CD14-positive monocyte (primary cell): ENCODE measurements at regions not wholly inside any gene's neighbourhood (a gene's known extent, or its start where the extent isn't known, plus 50 kb on each side); places are given as distances from the start of the nearest gene placed in this dataset.
A peak's percentile ranks its signal among the peaks of the same experiment; 100 is the strongest.

Source experiments
- DNase-seq, 3 donors: peaks; one replicate each; pipeline ENCODE4 v3.0.0-alpha.2; 2011 to 2022
- H2AFZ ChIP-seq: 2 replicates; pipeline ENCODE4 v1.6.0; 2012; ENCODE audit warnings: mild to moderate bottlenecking, low read depth, low read length, inconsistent platforms; ENCODE audit not compliant: insufficient read depth, poor library complexity, severe bottlenecking
- H3K27ac ChIP-seq, 2 donors: 1 replicate in 1 of 2; 2 replicates in 1 of 2; pipeline ENCODE4 v1.5.1; 2012 to 2013; ENCODE audit warnings: low read length in 2 of 2, control low read depth in 1 of 2, inconsistent platforms in 1 of 2, low read depth in 1 of 2, mild to moderate bottlenecking in 1 of 2
- H3K27me3 ChIP-seq, 2 donors: one replicate each; pipeline versions ENCODE4 v1.6.0 to v1.6.1; 2011 to 2013; ENCODE audit warnings: low read length in 2 of 2; ENCODE audit not compliant: control insufficient read depth in 2 of 2, insufficient read depth in 2 of 2
- H3K36me3 ChIP-seq, 2 donors: replicated peaks in 1 of 2; 1 replicate in 1 of 2; 2 replicates in 1 of 2; pipeline versions ENCODE4 v1.5.1 to v1.6.1; 2012 to 2013; ENCODE audit warnings: low read length in 2 of 2, control low read depth in 1 of 2, inconsistent platforms in 1 of 2, mild to moderate bottlenecking in 1 of 2; ENCODE audit not compliant: insufficient read depth in 2 of 2, control insufficient read depth in 1 of 2
- H3K4me1 ChIP-seq, 2 donors: 1 replicate in 1 of 2; 2 replicates in 1 of 2; pipeline versions ENCODE4 v1.5.1 to v1.6.1; 2012 to 2013; ENCODE audit warnings: low read length in 2 of 2, control low read depth in 1 of 2, inconsistent platforms in 1 of 2, mild to moderate bottlenecking in 1 of 2, moderate library complexity in 1 of 2; ENCODE audit not compliant: insufficient read depth in 2 of 2, control insufficient read depth in 1 of 2
- H3K4me2 ChIP-seq: replicated peaks from 2 replicates; pipeline ENCODE3; 2012; ENCODE audit warnings: low read length, moderate library complexity, mild to moderate bottlenecking; ENCODE audit not compliant: poor library complexity, severe bottlenecking; ENCODE audit errors: extremely low read depth
- H3K4me3 ChIP-seq, 3 experiments: fragments of 200-600 bp in 1 of 3; sonication (generic) in 1 of 3; replicated peaks in 1 of 3; 1 replicate in 2 of 3; 2 replicates in 1 of 3; pipeline ENCODE4 v1.5.1; 2011 to 2013; ENCODE audit warnings: low read length in 3 of 3, mild to moderate bottlenecking in 3 of 3, control low read depth in 2 of 3, low read depth in 2 of 3, inconsistent platforms in 1 of 3, moderate library complexity in 1 of 3
- H3K79me2 ChIP-seq: 2 replicates; pipeline ENCODE4 v1.6.0; 2012; ENCODE audit warnings: mild to moderate bottlenecking, control low read depth, inconsistent platforms, low read length, moderate library complexity; ENCODE audit not compliant: insufficient read depth
- H3K9ac ChIP-seq: 2 replicates; pipeline ENCODE4 v1.6.0; 2017; ENCODE audit warnings: low read length, mild to moderate bottlenecking; ENCODE audit not compliant: insufficient read depth, poor library complexity, severe bottlenecking
- H3K9me3 ChIP-seq, 2 donors: replicated peaks in 1 of 2; 1 replicate in 1 of 2; 2 replicates in 1 of 2; pipeline versions ENCODE4 v1.5.1 to v1.6.1; 2012 to 2013; ENCODE audit warnings: low read length in 2 of 2, control low read depth in 1 of 2; ENCODE audit not compliant: control insufficient read depth in 1 of 2, insufficient read depth in 1 of 2
- H4K20me1 ChIP-seq: 2 replicates; pipeline ENCODE4 v1.6.0; 2012; ENCODE audit warnings: mild to moderate bottlenecking, low read length, control low read depth, moderate library complexity; ENCODE audit not compliant: insufficient read depth
- H3K27ac Mint-ChIP-seq, 7 donors: one replicate each; pipeline ENCODE4 v1.8.0; 2020; ENCODE audit warnings: mild to moderate bottlenecking in 7 of 7, mixed read lengths in 7 of 7, moderate library complexity in 6 of 7, inconsistent platforms in 2 of 7
- H3K27me3 Mint-ChIP-seq, 3 donors: one replicate each; pipeline ENCODE4 v1.8.0; 2021 to 2022; ENCODE audit warnings: low read depth in 3 of 3, mild to moderate bottlenecking in 3 of 3, mixed read lengths in 3 of 3, moderate library complexity in 3 of 3, inconsistent platforms in 1 of 3
- H3K36me3 Mint-ChIP-seq, 2 donors: one replicate each; pipeline ENCODE4 v1.8.0; 2020; ENCODE audit warnings: mixed read lengths in 2 of 2, inconsistent platforms in 1 of 2, mild to moderate bottlenecking in 1 of 2
- H3K4me1 Mint-ChIP-seq: one replicate; pipeline ENCODE4 v1.8.0; 2020; ENCODE audit warnings: mild to moderate bottlenecking, mixed read lengths
- H3K4me3 Mint-ChIP-seq, 2 donors: one replicate each; pipeline ENCODE4 v1.8.0; 2020; ENCODE audit warnings: mild to moderate bottlenecking in 2 of 2, mixed read lengths in 2 of 2, moderate library complexity in 1 of 2
- H3K9me3 Mint-ChIP-seq, 7 donors: one replicate each; pipeline ENCODE4 v1.8.0; 2020 to 2022; ENCODE audit warnings: mixed read lengths in 7 of 7, mild to moderate bottlenecking in 6 of 7, moderate library complexity in 6 of 7, inconsistent platforms in 2 of 7
- CTCF ChIP-seq: fragments of 200-600 bp; IDR thresholded peaks from one replicate; pipeline ENCODE4 v1.8.0; 2022; ENCODE audit warnings: antibody characterized with exemption, mild to moderate bottlenecking
- WGBS: methylation state at CpG from one replicate; pipeline ENCODE4 v1.1.5; 2013; ENCODE audit warnings: missing lambda C conversion rate; ENCODE audit not compliant: insufficient coverage; 5-methylcytosine and 5-hydroxymethylcytosine counted together
- intact Hi-C, 2 donors: fragments of 100-400 bp; cut with micrococcal nuclease; formaldehyde crosslinking; loops; one replicate each; pipeline versions ENCODE4 v1.15.0 to v1.15.1; 2023

- H2AFZ ChIP-seq, result no peak overlapping the region
- no peaks in the 10 kb centered on the region for H3K36me3 Mint-ChIP-seq
- peaks cover 2% of the 10 kb centered on the region for H3K4me1 Mint-ChIP-seq
- no peaks in the 10 kb centered on the region for H3K4me1 ChIP-seq
- H3K27ac ChIP-seq, result no peak overlapping the region
- H3K4me3 Mint-ChIP-seq, result no peak overlapping the region
- H3K9me3 ChIP-seq, result no peaks in the 10 kb centered on the region
- H3K9me3 Mint-ChIP-seq, result peaks cover 0 to 2% (median 0%) of the 10 kb centered on the region in 7 donors
- no peak overlapping the region for H3K4me3 ChIP-seq
- TF ChIP-seq CTCF, result no peak
- H3K4me2 ChIP-seq, result no peak overlapping the region
- peaks cover 4 to 7% (median 7%) of the 10 kb centered on the region in 3 donors for H3K27me3 Mint-ChIP-seq
- no peak overlapping the region for H3K27ac Mint-ChIP-seq
- intact Hi-C loops, result no loop called here
- 94% methylated on average over 4 of the region's 10 CpGs for WGBS
- no peaks in the 10 kb centered on the region for H3K27me3 ChIP-seq
- DNase-seq, result peak; percentile 3 to 11 (median 7)
- no peaks in the 10 kb centered on the region for H3K79me2 ChIP-seq
- H4K20me1 ChIP-seq, result no peaks in the 10 kb centered on the region
- no peak overlapping the region for H3K9ac ChIP-seq
- no peaks in the 10 kb centered on the region for H3K36me3 ChIP-seq
Measured at GRCh38 chr7:131619336-131620305, 63.2 kb upstream of the PODXL start.

- no peak overlapping the region for H2AFZ ChIP-seq
- H3K4me1 Mint-ChIP-seq, result peaks cover 2% of the 10 kb centered on the region
- no peaks in the 10 kb centered on the region for H3K36me3 ChIP-seq
- intact Hi-C loops, result no loop called here
- no peaks in the 10 kb centered on the region for H3K79me2 ChIP-seq
- H3K9me3 Mint-ChIP-seq, result peaks cover 0 to 2% (median 0%) of the 10 kb centered on the region in 7 donors
- no peak overlapping the region for H3K9ac ChIP-seq
- no peak overlapping the region for H3K4me3 ChIP-seq
- no peaks in the 10 kb centered on the region for H3K9me3 ChIP-seq
- no peak for TF ChIP-seq CTCF
- H3K4me1 ChIP-seq, result no peaks in the 10 kb centered on the region
- no peak for DNase-seq
- WGBS, result 88% methylated on average over 5 of the region's 5 CpGs
- H3K27ac Mint-ChIP-seq, result no peak overlapping the region
- H3K4me3 Mint-ChIP-seq, result no peak overlapping the region
- H3K27me3 Mint-ChIP-seq, result peaks cover 1 to 4% (median 4%) of the 10 kb centered on the region in 3 donors
- H3K4me2 ChIP-seq, result no peak overlapping the region
- no peaks in the 10 kb centered on the region for H4K20me1 ChIP-seq
- no peak overlapping the region for H3K27ac ChIP-seq
- no peaks in the 10 kb centered on the region for H3K36me3 Mint-ChIP-seq
- H3K27me3 ChIP-seq, result no peaks in the 10 kb centered on the region
Measured at GRCh38 chr7:131618391-131618790, 62.0 kb upstream of the PODXL start.
